Suprapubic skin (tissue), 4 donors: ENCODE measurements at regions not wholly inside any gene's neighbourhood (a gene's known extent, or its start where the extent isn't known, plus 50 kb on each side); places are given as distances from the start of the nearest gene placed in this dataset.

Experiments used
- EP300 ChIP-seq: sonication (generic); formaldehyde crosslinking; IDR thresholded peaks from one replicate; pipeline ENCODE4 v1.6.1; 2017; ENCODE audit warnings: antibody characterized with exemption
- POLR2A ChIP-seq, 2 donors: fragments of 450-650 bp; IDR thresholded peaks; one replicate each; pipeline ENCODE4 v1.6.1; 2017; ENCODE audit warnings: antibody characterized with exemption in 2 of 2, mild to moderate bottlenecking in 2 of 2, moderate library complexity in 2 of 2
- POLR2AphosphoS5 ChIP-seq, 3 donors: sonication (generic); formaldehyde crosslinking; IDR thresholded peaks; one replicate each; pipeline ENCODE4 v1.6.1; 2017; ENCODE audit warnings: antibody characterized with exemption in 3 of 3
- TF ChIP-seq, protein P1 (sequence below), 2 donors: fragments of 200-600 bp in 1 of 2; fragments of 450-650 bp in 1 of 2; sonication (generic) in 1 of 2; IDR thresholded peaks; one replicate each; pipeline ENCODE4 v1.5.1; 2016 to 2019; ENCODE audit warnings: antibody characterized with exemption in 2 of 2, mild to moderate bottlenecking in 1 of 2, moderate library complexity in 1 of 2

DNA sequence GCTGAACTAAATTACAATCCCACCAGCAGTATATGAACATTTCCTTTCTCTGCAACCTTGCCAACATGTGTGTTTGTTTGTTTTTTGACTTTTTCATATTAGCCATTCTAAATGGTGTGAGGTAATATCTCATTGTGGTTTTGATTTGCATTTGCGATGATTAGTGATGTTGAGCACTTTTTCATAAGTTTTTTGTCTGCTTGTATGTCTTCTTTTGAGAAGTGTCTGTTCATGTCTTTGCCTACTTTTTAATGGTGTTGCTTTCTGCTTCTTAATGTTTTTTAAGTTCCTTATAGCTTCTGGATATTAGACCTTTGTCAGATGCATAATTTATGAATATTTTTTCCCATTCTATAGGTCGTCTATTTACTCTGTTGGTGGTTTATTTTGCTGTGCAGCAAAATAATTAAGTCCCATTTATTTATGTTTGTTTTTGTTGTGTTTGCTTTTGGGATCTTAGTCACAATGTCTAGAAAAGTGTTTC lies 1262.9 kb downstream of the FSCB start:
- TF ChIP-seq POLR2A (IDR thresholded peaks at IDR 0.05) (no peak), EP300 (no peak), POLR2AphosphoS5 (IDR thresholded peaks at IDR 0.05) (no peak)
- TF ChIP-seq, protein P1, sequence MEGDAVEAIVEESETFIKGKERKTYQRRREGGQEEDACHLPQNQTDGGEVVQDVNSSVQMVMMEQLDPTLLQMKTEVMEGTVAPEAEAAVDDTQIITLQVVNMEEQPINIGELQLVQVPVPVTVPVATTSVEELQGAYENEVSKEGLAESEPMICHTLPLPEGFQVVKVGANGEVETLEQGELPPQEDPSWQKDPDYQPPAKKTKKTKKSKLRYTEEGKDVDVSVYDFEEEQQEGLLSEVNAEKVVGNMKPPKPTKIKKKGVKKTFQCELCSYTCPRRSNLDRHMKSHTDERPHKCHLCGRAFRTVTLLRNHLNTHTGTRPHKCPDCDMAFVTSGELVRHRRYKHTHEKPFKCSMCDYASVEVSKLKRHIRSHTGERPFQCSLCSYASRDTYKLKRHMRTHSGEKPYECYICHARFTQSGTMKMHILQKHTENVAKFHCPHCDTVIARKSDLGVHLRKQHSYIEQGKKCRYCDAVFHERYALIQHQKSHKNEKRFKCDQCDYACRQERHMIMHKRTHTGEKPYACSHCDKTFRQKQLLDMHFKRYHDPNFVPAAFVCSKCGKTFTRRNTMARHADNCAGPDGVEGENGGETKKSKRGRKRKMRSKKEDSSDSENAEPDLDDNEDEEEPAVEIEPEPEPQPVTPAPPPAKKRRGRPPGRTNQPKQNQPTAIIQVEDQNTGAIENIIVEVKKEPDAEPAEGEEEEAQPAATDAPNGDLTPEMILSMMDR (IDR thresholded peaks at IDR 0.05) = no peak
